GM23248 (cell line): ENCODE measurements at regions not wholly inside any gene's neighbourhood (a gene's known extent, or its start where the extent isn't known, plus 50 kb on each side); places are given as distances from the start of the nearest gene placed in this dataset.
"Not testable (repeated sequence)": the region's sequence is repeated elsewhere in the genome, so short reads cannot be mapped to it uniquely, and the experiment has no call there.

ENCODE experiments used
- DNase-seq: peaks from one replicate; pipeline ENCODE4 v3.0.0-alpha.2; 2015
- H2AFZ ChIP-seq: fragments of 200-600 bp; sonication (generic); 2 replicates; pipeline ENCODE4 v1.6.1; 2016; ENCODE audit warnings: antibody characterized with exemption
- H3F3A ChIP-seq: fragments of 200-600 bp; sonication (generic); 2 replicates; pipeline ENCODE4 v1.6.1; 2016; ENCODE audit warnings: mild to moderate bottlenecking, antibody characterized with exemption, mixed run types; ENCODE audit not compliant: insufficient read depth
- H3K27ac ChIP-seq: fragments of 200-600 bp; sonication (generic); 2 replicates; pipeline ENCODE4 v1.5.1; 2016; ENCODE audit warnings: mild to moderate bottlenecking
- H3K27me3 ChIP-seq: fragments of 200-600 bp; sonication (generic); replicated peaks from 2 replicates; pipeline ENCODE4 v1.6.1; 2016; ENCODE audit warnings: mild to moderate bottlenecking; ENCODE audit not compliant: insufficient read depth
- H3K36me3 ChIP-seq: fragments of 200-600 bp; sonication (generic); 2 replicates; pipeline ENCODE4 v1.6.1; 2016; ENCODE audit warnings: low read depth, mild to moderate bottlenecking
- H3K4me1 ChIP-seq: fragments of 200-600 bp; sonication (generic); 2 replicates; pipeline ENCODE4 v1.6.1; 2016; ENCODE audit warnings: mild to moderate bottlenecking; ENCODE audit not compliant: insufficient read depth
- H3K4me2 ChIP-seq: fragments of 200-600 bp; sonication (generic); one replicate; pipeline ENCODE4 v1.6.1; 2016; ENCODE audit warnings: mild to moderate bottlenecking; ENCODE audit not compliant: unreplicated experiment
- H3K4me3 ChIP-seq: fragments of 200-600 bp; sonication (generic); 2 replicates; pipeline ENCODE4 v1.5.1; 2016; ENCODE audit warnings: mild to moderate bottlenecking
- H3K79me2 ChIP-seq: fragments of 200-600 bp; sonication (generic); 2 replicates; pipeline ENCODE4 v1.6.1; 2016; ENCODE audit warnings: mild to moderate bottlenecking; ENCODE audit not compliant: insufficient read depth
- H3K9ac ChIP-seq: fragments of 200-600 bp; sonication (generic); 2 replicates; pipeline ENCODE4 v1.6.1; 2016; ENCODE audit warnings: mild to moderate bottlenecking
- H3K9me2 ChIP-seq: fragments of 200-600 bp; sonication (generic); 2 replicates; pipeline ENCODE4 v1.6.1; 2016; ENCODE audit warnings: mixed run types, mild to moderate bottlenecking, moderate library complexity; ENCODE audit not compliant: insufficient read depth
- H3K9me3 ChIP-seq: fragments of 200-600 bp; sonication (generic); one replicate; pipeline ENCODE4 v1.6.1; 2017; ENCODE audit warnings: low read depth
- H4K20me1 ChIP-seq: fragments of 200-600 bp; sonication (generic); 2 replicates; pipeline ENCODE4 v1.6.0; 2016; ENCODE audit not compliant: insufficient read depth
- EZH2 ChIP-seq: fragments of 200-600 bp; sonication (generic); IDR thresholded peaks from 2 replicates; pipeline ENCODE4 v1.6.1; 2018; ENCODE audit warnings: antibody characterized with exemption, mild to moderate bottlenecking; ENCODE audit not compliant: insufficient read depth, poor library complexity, severe bottlenecking
- EZH2phosphoT487 ChIP-seq: fragments of 200-600 bp; sonication (generic); IDR thresholded peaks from 2 replicates; pipeline ENCODE4 v1.6.1; 2018; ENCODE audit warnings: antibody characterized with exemption, moderate library complexity, mild to moderate bottlenecking, low read depth; ENCODE audit not compliant: insufficient read depth
- WGBS, 2 experiments: methylation state at CpG; one replicate each; pipeline ENCODE4 v1.1.6; 2015 to 2017; ENCODE audit warnings: low lambda C conversion rate in 2 of 2, low coverage in 1 of 2; ENCODE audit errors: missing lambda C conversion rate in 2 of 2; 5-methylcytosine and 5-hydroxymethylcytosine counted together
- in situ Hi-C: fragments of 300-500 bp; cut with MboI; formaldehyde crosslinking; loops from 2 replicates; pipeline ENCODE4 v1.15.0; 2020

GRCh38 chr12:25797949-25798348 lies 160.5 kb upstream of the RASSF8 start:
- Histone ChIP-seq H3K4me2 (no peak overlapping the region), H3K79me2 (no peaks in the 10 kb centered on the region), H3K4me1 (no peaks in the 10 kb centered on the region), H3F3A (no peaks in the 10 kb centered on the region), H3K4me3 (no peak overlapping the region), H3K27ac (no peak overlapping the region), H3K9me3 (no peaks in the 10 kb centered on the region), H3K9me2 (no peaks in the 10 kb centered on the region), H3K27me3 (no peaks in the 10 kb centered on the region), H3K9ac (no peak overlapping the region), H2AFZ (no peak overlapping the region), H4K20me1 (no peaks in the 10 kb centered on the region), H3K36me3 (no peaks in the 10 kb centered on the region)
- in situ Hi-C loops = no loop called here
- WGBS, 2 experiments = 90 to 96% methylated on average over 4 of the region's 4 CpGs
- TF ChIP-seq EZH2 (no peak), EZH2phosphoT487 (no peak)
- no peak for DNase-seq

GRCh38 chr12:25800101-25800500 lies 158.4 kb upstream of the RASSF8 start:
- WGBS, 2 experiments = 94 to 97% methylated on average over 1 of the region's 1 CpG
- Histone ChIP-seq H3K27ac (no peak overlapping the region), H3K27me3 (no peaks in the 10 kb centered on the region), H3K4me2 (no peak overlapping the region), H3K9me2 (no peaks in the 10 kb centered on the region), H3K79me2 (no peaks in the 10 kb centered on the region), H4K20me1 (no peaks in the 10 kb centered on the region), H3K9me3 (no peaks in the 10 kb centered on the region), H3K9ac (no peak overlapping the region), H3K4me1 (peaks cover 11% of the 10 kb centered on the region; the same call in 1 of the 2 replicates), H3K36me3 (no peaks in the 10 kb centered on the region), H3F3A (peaks cover 14% of the 10 kb centered on the region; the same call in 1 of the 2 replicates), H3K4me3 (no peak overlapping the region), H2AFZ (no peak overlapping the region)
- in situ Hi-C loops = no loop called here
- TF ChIP-seq EZH2 (no peak), EZH2phosphoT487 (no peak)
- no peak for DNase-seq

- DNase-seq = no peak
- WGBS, 2 experiments = 21 to 25% methylated on average over 1 of the region's 1 CpG
- no peak overlapping the region for H3K9ac ChIP-seq
- H2AFZ ChIP-seq = no peak overlapping the region
- no peak for TF ChIP-seq EZH2phosphoT487
- TF ChIP-seq EZH2 = no peak
- no peak overlapping the region for H3K4me3 ChIP-seq
- H3K27me3 ChIP-seq = no peaks in the 10 kb centered on the region
- H3K4me2 ChIP-seq = no peak overlapping the region
- no peaks in the 10 kb centered on the region for H4K20me1 ChIP-seq
- H3K79me2 ChIP-seq = no peaks in the 10 kb centered on the region
- in situ Hi-C loops = no loop called here
- H3F3A ChIP-seq = peaks cover 26% of the 10 kb centered on the region
- no peak overlapping the region for H3K27ac ChIP-seq
- no peaks in the 10 kb centered on the region for H3K9me3 ChIP-seq
- H3K36me3 ChIP-seq = no peaks in the 10 kb centered on the region
- H3K9me2 ChIP-seq = no peaks in the 10 kb centered on the region
- H3K4me1 ChIP-seq = peaks cover 19% of the 10 kb centered on the region
Measured at GRCh38 chr12:25801734-25802133, 156.7 kb upstream of the RASSF8 start.

GRCh38 chr12:25802143-25802542 lies 156.3 kb upstream of the RASSF8 start:
- H3K27me3 ChIP-seq = no peaks in the 10 kb centered on the region
- no peaks in the 10 kb centered on the region for H3K79me2 ChIP-seq
- H3K4me1 ChIP-seq = peaks cover 23% of the 10 kb centered on the region
- H3K9me2 ChIP-seq = no peaks in the 10 kb centered on the region
- no peaks in the 10 kb centered on the region for H3K36me3 ChIP-seq
- peaks cover 30% of the 10 kb centered on the region for H3F3A ChIP-seq
- no peaks in the 10 kb centered on the region for H4K20me1 ChIP-seq
- no peak overlapping the region for H3K4me3 ChIP-seq
- H3K27ac ChIP-seq = no peak overlapping the region
- H3K9me3 ChIP-seq = no peaks in the 10 kb centered on the region
- H3K9ac ChIP-seq = no peak overlapping the region
- TF ChIP-seq EZH2 = no peak
- TF ChIP-seq EZH2phosphoT487 = no peak
- no peak overlapping the region for H2AFZ ChIP-seq
- no peak overlapping the region for H3K4me2 ChIP-seq
- in situ Hi-C loops = no loop called here
- no peak for DNase-seq

GRCh38 chr12:25803029-25803664 lies 155.3 kb upstream of the RASSF8 start:
- H3K27me3 ChIP-seq, H3K9me3 ChIP-seq, H3K9ac ChIP-seq, H2AFZ ChIP-seq, H3K79me2 ChIP-seq, H3K9me2 ChIP-seq, DNase-seq, H3K27ac ChIP-seq, H3K4me2 ChIP-seq, in situ Hi-C loops, H3K36me3 ChIP-seq, H4K20me1 ChIP-seq, H3K4me3 ChIP-seq: not testable (repeated sequence)
- H3K4me1 ChIP-seq = peaks cover 23% of the 10 kb centered on the region
- peaks cover 30% of the 10 kb centered on the region for H3F3A ChIP-seq
- 95 to 98% methylated on average over 11 to 13 of the region's 13 CpGs for WGBS, 2 experiments

- H3K9me3 ChIP-seq, H3K27ac ChIP-seq, H3K4me3 ChIP-seq, H4K20me1 ChIP-seq, H3K9ac ChIP-seq, in situ Hi-C loops, H3K4me2 ChIP-seq, H3K79me2 ChIP-seq, H3K9me2 ChIP-seq, H3K27me3 ChIP-seq, H3K36me3 ChIP-seq: not testable (repeated sequence)
- peaks cover 30% of the 10 kb centered on the region for H3F3A ChIP-seq
- peak overlapping the region; percentile 57; the same call in 1 of the 2 replicates for H2AFZ ChIP-seq
- peak; percentile 45 for DNase-seq
- H3K4me1 ChIP-seq = peaks cover 23% of the 10 kb centered on the region
- WGBS, 2 experiments = 65 to 70% methylated on average over 4 of the region's 4 CpGs
Measured at GRCh38 chr12:25804286-25804685, 154.2 kb upstream of the RASSF8 start.
